T-helper 1 cell (primary cell): ENCODE measurements at regions not wholly inside any gene's neighbourhood (a gene's known extent, or its start where the extent isn't known, plus 50 kb on each side); places are given as distances from the start of the nearest gene placed in this dataset.
A peak's percentile ranks its signal among the peaks of the same experiment; 100 is the strongest.
"Not testable (repeated sequence)": the region's sequence is repeated elsewhere in the genome, so short reads cannot be mapped to it uniquely, and the experiment has no call there.

Source experiments
- DNase-seq, 5 donors: peaks; one replicate each; pipeline ENCODE4 v3.0.0-alpha.2; 2012 to 2020

DNA sequence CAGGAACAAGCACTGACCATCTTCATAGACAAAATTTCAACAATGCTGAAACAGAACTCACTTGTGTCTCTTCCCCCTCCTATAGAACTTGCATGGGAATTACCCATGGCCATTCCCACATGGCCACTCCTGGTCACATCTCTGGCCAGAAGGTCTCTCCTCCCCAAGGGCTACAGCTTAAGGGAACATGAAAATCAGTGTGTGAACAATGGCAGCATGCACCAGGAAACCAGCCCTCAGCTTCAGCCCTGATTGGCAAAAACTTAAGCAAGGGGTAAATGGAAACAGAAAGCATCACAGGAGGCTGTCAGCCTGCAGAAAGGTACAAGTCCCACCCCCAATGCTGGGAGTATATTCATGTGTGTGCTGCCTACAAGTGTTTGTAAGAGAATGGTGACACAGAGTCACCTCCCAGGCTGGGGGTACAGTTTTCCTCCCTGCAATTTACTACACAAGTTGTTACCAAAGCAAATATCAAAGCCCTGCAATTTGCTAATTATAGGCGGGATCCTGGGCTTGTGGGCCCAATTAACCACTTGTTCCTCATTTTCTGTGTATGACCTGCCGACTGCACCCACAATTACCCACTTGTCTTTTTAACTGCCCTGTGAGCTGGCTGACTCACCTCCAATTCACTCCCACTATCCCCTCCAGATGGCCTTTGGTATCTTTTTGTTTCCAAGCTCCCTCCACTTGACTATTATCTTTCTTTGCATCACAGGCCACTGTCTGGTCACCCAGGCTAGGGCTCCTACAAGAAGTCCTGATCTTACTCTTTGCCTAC is 84.4 kb upstream of the HES1 start:
- DNase-seq = no peak

- no peak for DNase-seq
Measured at GRCh38 chr3:194053136-194053535, 82.8 kb upstream of the HES1 start.

GRCh38 chr3:194054016-194054415 is 81.9 kb upstream of the HES1 start:
- DNase-seq = no peak

DNA sequence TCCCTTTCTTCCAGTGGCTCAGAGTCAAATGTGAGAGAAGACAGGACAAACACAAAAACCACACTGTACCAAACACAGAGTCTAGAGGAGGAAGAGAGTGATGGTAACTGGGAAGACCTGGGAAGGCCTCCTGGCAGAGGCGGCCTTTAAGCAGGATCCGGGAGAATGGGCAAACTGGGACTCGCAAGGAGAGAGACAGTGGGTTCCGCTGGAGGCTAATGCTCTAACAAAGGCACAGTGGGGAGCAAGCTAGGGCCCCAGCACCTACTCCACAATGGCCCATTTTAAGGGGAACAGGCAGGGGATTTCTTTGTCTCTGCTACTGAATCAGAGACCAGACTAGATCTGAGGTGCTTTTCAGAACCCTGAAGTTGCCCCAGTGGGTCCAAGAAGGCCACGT is 81.4 kb upstream of the HES1 start:
- no peak for DNase-seq

GRCh38 chr3:194054961-194055360 is 81.0 kb upstream of the HES1 start:
- no peak for DNase-seq

GRCh38 chr3:194056323-194056722 is 79.6 kb upstream of the HES1 start:
- DNase-seq = not testable (repeated sequence)

- DNase-seq = no peak
Measured at GRCh38 chr3:194056731-194057415, 79.1 kb upstream of the HES1 start.

GRCh38 chr3:194057570-194058188 is 78.3 kb upstream of the HES1 start:
- no peak for DNase-seq

DNA sequence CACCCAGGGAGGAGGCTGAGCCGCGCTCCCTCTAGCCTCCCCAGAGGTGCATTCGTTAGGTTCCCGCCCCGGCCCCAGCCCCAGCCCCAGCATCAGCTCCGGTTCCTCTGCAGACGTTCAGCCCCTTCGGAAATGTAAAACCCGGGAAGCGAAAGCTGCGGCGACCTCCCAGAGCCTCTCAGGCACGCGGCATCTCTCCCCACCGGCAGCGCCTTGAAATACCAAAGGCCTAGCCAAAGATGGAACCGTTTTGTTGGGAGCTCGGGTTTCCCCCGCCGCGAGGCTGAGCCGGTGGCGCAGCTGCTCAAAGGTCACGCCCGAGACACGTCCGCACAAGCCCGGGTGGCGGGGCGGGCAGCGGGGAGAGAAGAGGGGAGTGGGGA is 77.8 kb upstream of the HES1 start:
- DNase-seq = peak in 1 of 5 donors; percentile 44

DNA sequence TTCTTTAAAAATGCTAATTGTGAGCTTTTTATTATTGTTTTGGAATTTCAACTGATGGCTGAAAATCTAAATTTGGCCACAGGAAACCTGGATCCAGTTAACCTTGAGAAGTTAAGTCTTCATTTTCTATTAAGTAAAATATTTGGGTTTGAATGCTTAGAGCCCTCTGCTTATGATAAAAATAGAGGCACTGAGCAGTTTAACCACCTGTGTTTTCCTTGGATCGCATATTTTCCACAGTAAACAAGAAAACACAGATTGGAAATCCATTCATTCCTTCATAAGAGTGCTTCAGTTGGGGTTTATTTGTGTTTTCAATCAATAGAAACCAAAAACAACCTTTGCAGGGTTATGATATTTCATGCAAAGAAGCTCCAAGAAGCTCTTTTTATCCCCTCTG is 77.2 kb upstream of the HES1 start:
- no peak for DNase-seq

- no peak for DNase-seq
Measured at GRCh38 chr3:194061421-194062030, 74.4 kb upstream of the HES1 start.

DNA sequence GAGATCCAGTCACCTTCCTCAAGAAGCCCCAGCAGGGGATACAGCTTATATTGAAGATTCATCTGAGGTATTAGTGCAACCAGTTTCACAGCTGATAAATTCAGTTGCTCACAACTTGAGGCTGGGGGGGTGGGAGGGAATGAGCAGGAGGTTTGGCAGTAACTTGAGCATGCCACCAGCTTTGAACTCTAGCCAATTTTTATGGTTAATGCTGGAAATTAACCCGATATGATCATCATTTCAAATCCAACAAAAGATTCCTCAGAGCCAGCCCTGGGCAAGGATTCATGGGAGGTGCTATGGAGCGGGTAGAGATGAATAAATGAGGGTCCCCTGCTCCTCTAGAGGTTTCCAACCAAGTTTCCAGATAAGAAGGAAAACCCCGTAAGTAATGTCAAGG is 73.1 kb upstream of the HES1 start:
- no peak for DNase-seq

- DNase-seq = no peak
Measured at GRCh38 chr3:194064380-194065332, 71.3 kb upstream of the HES1 start.

DNA sequence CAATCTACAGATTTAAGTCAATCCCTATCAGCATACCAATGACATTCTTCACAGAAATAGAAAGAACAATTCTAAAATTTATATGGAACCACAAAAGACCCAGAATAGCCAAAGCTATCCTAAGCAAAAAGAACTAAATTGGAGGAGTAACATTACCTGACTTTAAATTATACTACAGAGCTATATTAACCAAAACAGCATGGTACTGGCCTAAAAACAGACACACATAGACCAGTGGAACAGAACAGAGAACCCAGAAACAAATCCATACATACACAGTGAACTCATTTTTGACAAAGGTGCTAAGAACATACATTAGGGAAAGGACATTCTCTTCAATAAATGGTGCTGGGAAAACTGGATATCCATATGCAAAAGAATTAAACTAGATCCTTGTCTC is 68.6 kb upstream of the HES1 start:
- not testable (repeated sequence) for DNase-seq

DNA sequence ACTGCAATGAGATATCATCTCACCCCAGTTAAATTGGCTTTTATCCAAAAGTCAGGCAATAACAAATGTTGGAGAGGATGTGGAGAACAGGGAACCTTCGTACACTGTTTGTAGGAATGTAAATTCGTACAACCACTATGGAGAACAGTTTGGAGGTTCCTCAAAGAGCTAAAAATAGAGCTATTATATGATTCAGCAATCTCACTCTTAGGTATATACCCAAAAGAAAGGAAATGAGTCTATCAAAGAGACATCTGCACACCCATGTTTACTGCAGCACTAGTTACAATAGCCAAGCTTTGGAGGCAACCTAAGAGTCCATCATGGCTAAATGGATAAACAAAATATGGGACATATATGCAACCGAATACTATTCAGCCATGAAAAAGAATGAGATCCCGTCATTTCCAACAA is 68.0 kb upstream of the HES1 start:
- DNase-seq = no peak

- DNase-seq = no peak
Measured at GRCh38 chr3:194069421-194070219, 66.3 kb upstream of the HES1 start.

DNA sequence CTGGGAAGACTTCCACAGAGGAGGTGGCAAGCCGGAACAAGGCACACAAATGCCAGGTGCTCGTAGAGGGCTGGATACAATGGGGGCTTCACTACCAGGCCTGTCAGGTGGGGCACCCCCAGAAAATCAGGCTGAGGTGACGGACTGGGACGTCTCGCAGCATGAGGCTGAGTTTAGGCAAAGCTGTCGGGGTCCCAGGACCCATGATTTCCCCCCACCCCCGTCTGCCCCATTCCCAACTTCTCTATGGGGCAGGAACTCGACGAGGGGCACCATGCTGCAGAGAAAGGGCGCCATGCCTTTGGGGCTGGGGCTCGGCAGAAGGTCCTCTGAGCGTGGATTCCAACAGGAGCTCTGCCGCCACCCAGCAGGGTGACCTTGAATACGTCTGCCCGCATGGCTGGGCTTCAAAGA is 65.7 kb upstream of the HES1 start:
- DNase-seq = no peak

DNA sequence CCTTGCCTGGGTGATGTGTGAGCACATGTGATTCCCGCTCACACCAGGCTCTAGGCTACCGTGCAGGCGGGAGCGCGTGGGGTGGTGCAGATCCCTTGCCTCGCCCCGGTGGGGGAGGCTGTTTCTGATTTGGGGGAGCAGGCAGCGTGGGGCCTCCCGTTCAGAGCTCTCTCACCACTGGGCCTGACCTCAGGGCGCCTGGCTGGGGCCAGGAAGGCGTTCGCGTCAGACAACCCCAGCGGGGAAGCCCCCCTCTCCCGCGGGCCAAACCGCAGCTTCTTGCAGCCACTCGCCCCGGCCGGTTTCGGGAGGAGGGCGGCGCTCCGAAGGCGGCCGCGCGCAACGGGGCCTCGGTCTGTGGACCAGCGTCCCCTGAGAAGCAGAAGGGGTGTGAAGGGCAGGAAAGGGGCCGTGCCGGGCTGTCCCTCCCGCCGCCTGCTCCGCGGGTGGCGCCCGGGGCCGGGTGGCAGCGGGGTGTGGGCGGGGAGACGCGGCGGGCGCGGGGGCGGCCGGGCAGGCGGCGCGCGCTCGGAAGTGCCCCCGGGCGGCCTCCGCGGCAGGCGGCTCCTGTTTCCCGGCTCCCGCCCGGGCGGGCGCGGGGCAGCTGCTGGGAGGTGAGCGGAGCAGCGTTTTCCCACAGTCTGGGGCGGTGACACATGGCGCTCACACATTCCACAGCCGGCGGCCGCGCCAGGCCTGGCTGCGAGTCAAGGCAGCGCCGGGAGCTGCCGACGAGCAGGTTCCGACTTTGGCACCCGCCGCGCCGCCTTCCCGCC is 65.1 kb upstream of the HES1 start:
- DNase-seq = peak in 3 of 5 donors; percentile 29 to 81 (median 39)

DNA sequence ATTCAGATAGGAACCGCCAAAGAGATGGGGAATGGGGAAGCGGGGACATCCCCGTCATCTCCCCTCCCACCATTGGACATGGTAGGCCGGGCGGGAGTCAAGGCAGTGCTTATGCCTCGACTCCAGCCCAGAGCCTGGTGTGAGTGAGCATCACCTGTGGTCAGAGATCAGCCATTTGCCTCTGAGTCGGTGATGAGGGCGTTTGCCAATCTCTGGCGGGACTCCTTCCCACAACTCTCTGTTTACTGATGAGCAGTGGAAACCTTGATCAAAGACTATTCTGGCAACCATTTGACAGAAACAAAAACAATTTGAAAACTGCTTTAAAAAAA is 63.9 kb upstream of the HES1 start:
- DNase-seq = no peak

DNA sequence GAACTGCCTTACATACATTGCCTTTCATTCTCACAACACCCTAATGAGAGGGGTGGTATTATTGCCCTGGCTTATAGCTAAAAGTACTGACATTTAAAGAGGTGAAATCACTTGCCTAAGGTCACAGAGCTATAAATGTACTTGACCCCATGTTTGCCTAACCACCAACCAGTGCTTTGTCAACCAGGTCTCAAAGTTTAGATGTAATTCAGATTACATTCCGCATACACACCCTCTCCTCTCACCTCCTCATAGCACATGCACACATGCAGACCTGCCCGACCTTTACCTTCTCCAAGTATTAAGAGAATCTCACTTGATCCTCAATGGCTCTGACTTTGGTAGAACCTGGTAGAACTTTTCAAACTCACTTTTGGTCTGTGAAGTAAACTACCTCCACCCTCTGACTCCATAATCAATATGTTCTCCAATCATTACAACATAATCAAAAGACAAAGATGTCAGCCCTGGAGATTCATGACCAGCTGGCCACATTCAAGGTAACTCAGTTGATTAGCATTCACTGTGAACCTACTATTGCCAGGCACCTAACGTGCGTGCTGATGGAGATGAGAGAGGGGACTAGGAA is 63.2 kb upstream of the HES1 start:
- DNase-seq = no peak
